ENCODE measurements at regions not wholly inside any gene's neighbourhood (a gene's known extent, or its start where the extent isn't known, plus 50 kb on each side); places are given as distances from the start of the nearest gene placed in this dataset.

DNA sequence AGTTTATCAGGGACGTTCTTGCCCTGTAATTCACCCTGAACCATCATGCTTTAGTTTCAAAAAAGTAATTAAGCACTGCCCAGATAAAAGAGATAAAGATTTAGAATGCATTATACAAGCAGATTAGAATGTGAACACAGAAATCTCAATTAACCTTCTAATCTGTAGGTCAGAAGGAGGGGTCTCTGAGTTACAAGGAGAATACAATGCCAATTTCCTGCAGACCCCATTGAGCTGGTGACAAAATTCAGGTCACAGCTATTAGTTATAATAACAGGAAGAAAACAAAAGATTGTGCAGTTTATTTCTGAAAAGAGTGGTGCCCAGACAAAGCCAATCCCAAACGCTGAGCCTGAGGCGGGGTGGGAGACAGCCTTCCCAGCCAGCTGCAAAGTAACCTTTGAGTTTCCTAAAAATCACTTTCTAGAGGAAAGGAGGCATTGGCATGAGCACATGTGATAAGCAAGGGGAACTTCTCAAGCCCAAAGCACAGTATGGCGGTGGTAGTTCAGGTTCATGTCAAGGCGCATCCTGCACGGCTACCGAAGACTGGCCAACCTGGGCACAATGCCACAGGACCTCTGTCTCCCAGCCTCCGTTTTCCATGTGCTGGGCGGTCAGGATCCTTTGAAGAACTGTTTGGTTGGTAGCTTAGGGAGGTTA is 192.5 kb downstream of the TTLL2 start:
- no peak overlapping the region for H2AFZ ChIP-seq (ENCODE audit: low read length)
- H4K20me1 ChIP-seq (ENCODE audit: insufficient read depth, low read length): no peaks in the 10 kb centered on the region
- no peaks in the 10 kb centered on the region for H3K9me3 ChIP-seq (ENCODE audit: low read length)
- no peak for TF ChIP-seq ZNF619 (CRISPR knock-in tag; IDR thresholded peaks at IDR 0.05)
- no peak for TF ChIP-seq ZNF510 (CRISPR knock-in tag; IDR thresholded peaks at IDR 0.05; ENCODE audit: low read depth)
- no peak for TF ChIP-seq ZNF781 (CRISPR knock-in tag; IDR thresholded peaks at IDR 0.05; ENCODE audit: borderline replicate concordance, not compliant biosample characterization)
- TF ChIP-seq, protein P1, sequence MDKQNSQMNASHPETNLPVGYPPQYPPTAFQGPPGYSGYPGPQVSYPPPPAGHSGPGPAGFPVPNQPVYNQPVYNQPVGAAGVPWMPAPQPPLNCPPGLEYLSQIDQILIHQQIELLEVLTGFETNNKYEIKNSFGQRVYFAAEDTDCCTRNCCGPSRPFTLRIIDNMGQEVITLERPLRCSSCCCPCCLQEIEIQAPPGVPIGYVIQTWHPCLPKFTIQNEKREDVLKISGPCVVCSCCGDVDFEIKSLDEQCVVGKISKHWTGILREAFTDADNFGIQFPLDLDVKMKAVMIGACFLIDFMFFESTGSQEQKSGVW (CRISPR knock-in tag; IDR thresholded peaks at IDR 0.05; ENCODE audit: borderline replicate concordance): no peak
- TF ChIP-seq CHD2 (IDR thresholded peaks at IDR 0.05; ENCODE audit: low read depth, low read length): no peak
- TF ChIP-seq, protein P2, sequence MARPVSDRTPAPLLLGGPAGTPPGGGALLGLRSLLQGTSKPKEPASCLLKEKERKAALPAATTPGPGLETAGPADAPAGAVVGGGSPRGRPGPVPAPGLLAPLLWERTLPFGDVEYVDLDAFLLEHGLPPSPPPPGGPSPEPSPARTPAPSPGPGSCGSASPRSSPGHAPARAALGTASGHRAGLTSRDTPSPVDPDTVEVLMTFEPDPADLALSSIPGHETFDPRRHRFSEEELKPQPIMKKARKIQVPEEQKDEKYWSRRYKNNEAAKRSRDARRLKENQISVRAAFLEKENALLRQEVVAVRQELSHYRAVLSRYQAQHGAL (CRISPR knock-in tag; IDR thresholded peaks at IDR 0.05; ENCODE audit: not compliant biosample characterization): no peak
- no peak for TF ChIP-seq REL (CRISPR knock-in tag; conservative IDR thresholded peaks at IDR 0.05)
- TF ChIP-seq, protein P3, sequence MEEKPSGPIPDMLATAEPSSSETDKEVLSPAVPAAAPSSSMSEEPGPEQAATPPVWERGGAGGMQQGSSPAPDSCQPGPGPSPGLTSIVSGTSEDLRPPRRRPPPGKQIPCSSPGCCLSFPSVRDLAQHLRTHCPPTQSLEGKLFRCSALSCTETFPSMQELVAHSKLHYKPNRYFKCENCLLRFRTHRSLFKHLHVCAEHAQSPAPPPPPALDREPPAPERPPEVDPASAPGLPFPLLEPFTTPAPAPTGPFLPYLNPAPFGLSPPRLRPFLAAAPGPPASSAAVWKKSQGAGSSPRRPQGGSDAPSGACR (CRISPR knock-in tag; IDR thresholded peaks at IDR 0.05): no peak
- TF ChIP-seq AGO1 (IDR thresholded peaks at IDR 0.05; ENCODE audit: low read depth, low read length, poor library complexity, severe bottlenecking): no peak
- no peak for TF ChIP-seq ZNF263 (CRISPR knock-in tag; IDR thresholded peaks at IDR 0.05)
- TF ChIP-seq, protein P4, sequence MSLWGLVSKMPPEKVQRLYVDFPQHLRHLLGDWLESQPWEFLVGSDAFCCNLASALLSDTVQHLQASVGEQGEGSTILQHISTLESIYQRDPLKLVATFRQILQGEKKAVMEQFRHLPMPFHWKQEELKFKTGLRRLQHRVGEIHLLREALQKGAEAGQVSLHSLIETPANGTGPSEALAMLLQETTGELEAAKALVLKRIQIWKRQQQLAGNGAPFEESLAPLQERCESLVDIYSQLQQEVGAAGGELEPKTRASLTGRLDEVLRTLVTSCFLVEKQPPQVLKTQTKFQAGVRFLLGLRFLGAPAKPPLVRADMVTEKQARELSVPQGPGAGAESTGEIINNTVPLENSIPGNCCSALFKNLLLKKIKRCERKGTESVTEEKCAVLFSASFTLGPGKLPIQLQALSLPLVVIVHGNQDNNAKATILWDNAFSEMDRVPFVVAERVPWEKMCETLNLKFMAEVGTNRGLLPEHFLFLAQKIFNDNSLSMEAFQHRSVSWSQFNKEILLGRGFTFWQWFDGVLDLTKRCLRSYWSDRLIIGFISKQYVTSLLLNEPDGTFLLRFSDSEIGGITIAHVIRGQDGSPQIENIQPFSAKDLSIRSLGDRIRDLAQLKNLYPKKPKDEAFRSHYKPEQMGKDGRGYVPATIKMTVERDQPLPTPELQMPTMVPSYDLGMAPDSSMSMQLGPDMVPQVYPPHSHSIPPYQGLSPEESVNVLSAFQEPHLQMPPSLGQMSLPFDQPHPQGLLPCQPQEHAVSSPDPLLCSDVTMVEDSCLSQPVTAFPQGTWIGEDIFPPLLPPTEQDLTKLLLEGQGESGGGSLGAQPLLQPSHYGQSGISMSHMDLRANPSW (CRISPR knock-in tag; IDR thresholded peaks at IDR 0.05; ENCODE audit: borderline replicate concordance): no peak
- no peak for TF ChIP-seq HNRNPLL (IDR thresholded peaks at IDR 0.05; ENCODE audit: low read depth, low read length, poor library complexity, severe bottlenecking)
- no peak for TF ChIP-seq ZNF564 (CRISPR knock-in tag; IDR thresholded peaks at IDR 0.05)
- no peak for TF ChIP-seq ZSCAN20 (CRISPR knock-in tag; IDR thresholded peaks at IDR 0.05; ENCODE audit: borderline replicate concordance)
- no peak for TF ChIP-seq ZNF468 (CRISPR knock-in tag; IDR thresholded peaks at IDR 0.05)
- TF ChIP-seq CCDC6 (CRISPR knock-in tag; IDR thresholded peaks at IDR 0.05): no peak
- TF ChIP-seq ZFP36L1 (CRISPR knock-in tag; IDR thresholded peaks at IDR 0.05): no peak
- no TSS peak for BruUV-seq (replicated peaks)
- 48% methylated on average over 9 of the region's 9 CpGs for WGBS (ENCODE audit: low lambda C conversion rate)
- ChIA-PET CTCF (ENCODE audit: low intra/inter-chr PET ratio, low total read pairs) (no interaction called here), POLR2A (no interaction called here)
- peaks cover 16% of the 10 kb centered on the region for H3K4me1 ChIP-seq (ENCODE audit: insufficient read depth, low read length)
- ATAC-seq (no peak), FAIRE-seq (no peak), DNase-seq (ENCODE audit: low spot score) (no peak)
- H3K79me2 ChIP-seq (ENCODE audit: insufficient read depth, low read length): no peaks in the 10 kb centered on the region
- no peak overlapping the region for H3K4me3 ChIP-seq (replicated peaks in 1 of 3; ENCODE audit: insufficient read depth in 1 of 3, low read depth in 2 of 3, low read length in 3 of 3)
- H3K36me3 ChIP-seq (replicated peaks in 1 of 2; ENCODE audit: control insufficient read depth in 1 of 2, insufficient read depth in 2 of 2, low read length in 2 of 2): no peaks in the 10 kb centered on the region
- no peak overlapping the region for H3K4me2 ChIP-seq (ENCODE audit: low read depth, low read length)
- in situ Hi-C loops (cut with HindIII; ENCODE audit: extremely low pct_ligation_motif_present, low pct_unique_long_range_greater_than_20kb): no loop called here
- intact Hi-C loops (cut with micrococcal nuclease; ENCODE audit: unreplicated experiment): no loop called here
- H3K9ac ChIP-seq (ENCODE audit: insufficient read depth, low read depth, low read length): no peak overlapping the region
- no peak overlapping the region for H3K27ac ChIP-seq (ENCODE audit: extremely low read length, insufficient read depth, low read length)
- H3K27me3 ChIP-seq (ENCODE audit: control insufficient read depth in 1 of 2, insufficient read depth in 2 of 2, low read length in 2 of 2): peaks cover 3 to 29% of the 10 kb centered on the region in 2 experiments; a peak in 4 of 5 replicates
